HG03097 (cell line): ENCODE measurements at regions not wholly inside any gene's neighbourhood (a gene's known extent, or its start where the extent isn't known, plus 50 kb on each side); places are given as distances from the start of the nearest gene placed in this dataset.

Experiments
- ATAC-seq: cut with Tn5 transposase; IDR thresholded peaks from one replicate; pipeline ENCODE4 v1.9.1; 2021; ENCODE audit not compliant: unreplicated experiment, low FRiP score

DNA sequence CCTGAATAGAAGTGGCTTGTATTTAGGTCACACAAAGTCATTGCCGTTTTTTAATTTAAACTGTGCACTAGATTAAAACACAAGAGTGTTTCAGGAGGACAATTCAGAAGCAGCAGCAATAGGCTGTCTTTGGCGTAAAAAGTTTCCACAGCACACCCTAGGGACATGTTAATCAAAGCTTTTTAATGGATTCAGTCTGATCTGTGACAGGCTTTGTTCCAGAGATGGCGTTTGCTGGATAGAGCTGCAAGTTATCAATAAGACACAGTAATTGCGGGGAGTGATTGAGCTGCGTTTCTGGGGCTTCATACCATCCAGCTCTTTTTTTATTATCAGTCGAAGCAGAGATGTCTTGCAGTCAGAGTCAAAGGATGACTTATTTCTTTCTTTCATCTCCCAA is 300.3 kb downstream of the ZNF608 start:
- no peak for ATAC-seq

DNA sequence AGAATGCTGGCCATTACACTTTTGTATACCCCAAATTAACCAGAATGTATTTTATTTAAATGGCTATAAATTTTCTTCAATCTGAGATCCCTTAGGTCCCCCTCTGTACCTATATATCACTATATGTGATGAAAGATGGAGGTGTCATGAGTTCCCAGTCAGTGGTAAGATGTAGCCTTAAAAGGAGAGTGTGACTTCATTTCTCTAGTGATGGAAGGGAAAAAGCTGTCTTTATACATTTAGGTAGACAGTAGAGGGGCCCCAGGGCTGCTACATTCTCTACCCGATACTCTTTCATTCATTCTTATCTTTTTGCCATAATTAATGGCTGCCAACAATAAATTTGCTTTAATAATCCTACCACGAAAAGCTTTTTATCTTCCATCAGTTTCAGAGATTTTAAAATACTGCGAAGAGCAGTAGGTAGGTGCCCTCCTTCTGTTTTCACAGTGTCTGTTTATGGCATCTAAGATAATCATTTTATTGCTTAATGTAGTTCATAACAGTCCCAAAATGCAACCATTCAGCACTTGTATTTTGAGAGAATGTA is 301.3 kb downstream of the ZNF608 start:
- no peak for ATAC-seq

DNA sequence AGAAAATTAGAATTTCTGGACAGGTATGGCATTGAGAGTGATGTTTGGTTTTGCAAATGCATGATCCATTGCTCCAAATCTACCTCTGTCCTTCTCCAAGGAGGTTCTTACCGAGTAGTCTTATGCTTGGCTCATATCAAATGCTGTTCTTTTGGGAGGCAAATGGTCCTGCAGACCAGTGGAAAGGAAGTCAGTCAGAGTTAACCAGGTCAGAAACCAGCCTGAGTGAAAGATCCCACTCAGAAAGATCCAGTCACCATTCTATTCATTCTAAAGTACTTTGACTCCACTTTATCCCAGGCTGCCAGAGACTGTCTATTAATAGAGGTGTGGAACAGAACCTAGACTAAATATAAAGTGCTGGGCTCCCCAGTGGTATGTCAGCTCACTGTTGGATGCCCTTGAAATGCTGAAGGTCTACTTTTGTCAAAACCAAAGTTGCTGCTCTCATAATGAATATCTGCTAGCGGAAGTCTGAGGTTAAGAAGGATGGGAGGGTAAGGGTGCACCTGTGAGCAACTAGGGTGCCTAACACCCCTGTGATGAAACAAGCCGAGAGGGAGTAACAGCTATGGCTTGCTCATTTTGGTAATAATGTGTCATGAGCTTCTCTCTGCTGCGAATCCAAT is 302.2 kb downstream of the ZNF608 start:
- peak; percentile 98 for ATAC-seq

- no peak for ATAC-seq
Measured at GRCh38 chr5:124440471-124440870, 306.0 kb downstream of the ZNF608 start.

DNA sequence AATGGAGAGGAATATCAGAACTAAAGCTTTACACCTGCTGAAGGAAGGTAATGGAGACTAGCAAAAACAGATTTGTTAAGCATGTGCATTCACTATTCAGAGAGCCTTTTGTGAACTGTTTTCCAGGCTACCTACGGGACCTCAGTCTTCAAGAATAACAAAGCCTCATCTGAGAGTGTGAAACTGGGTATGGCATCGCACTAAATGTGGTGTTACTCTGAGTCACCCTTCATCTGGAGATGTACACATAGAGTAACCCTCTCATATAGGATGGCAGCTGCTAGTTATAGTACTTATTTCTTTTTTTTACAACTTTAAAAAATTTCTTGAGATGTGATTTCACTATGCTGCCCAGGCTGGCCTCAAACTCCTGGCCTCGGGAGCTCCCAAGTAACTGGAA is 306.8 kb downstream of the ZNF608 start:
- no peak for ATAC-seq

DNA sequence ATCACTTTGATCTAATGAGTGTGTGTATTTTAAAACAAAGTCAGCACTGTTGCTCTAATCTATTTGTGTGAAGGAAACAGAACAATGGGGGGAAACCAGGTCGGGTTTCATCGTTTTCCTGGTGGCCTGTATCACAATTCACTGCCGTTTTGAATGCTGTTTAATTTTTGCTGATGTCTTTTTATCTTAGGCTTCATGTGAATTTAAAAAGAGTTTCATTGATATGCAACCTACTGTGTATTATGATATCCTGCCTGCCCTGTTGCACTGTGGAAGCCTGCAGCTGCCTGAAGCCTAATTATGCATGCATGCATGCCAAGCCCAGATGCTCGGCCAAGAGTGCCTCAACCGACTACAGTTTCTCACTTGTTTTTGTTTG is 307.5 kb downstream of the ZNF608 start:
- ATAC-seq: no peak

- ATAC-seq: no peak
Measured at GRCh38 chr5:124438026-124438902, 308.2 kb downstream of the ZNF608 start.

GRCh38 chr5:124436294-124436693 is 310.1 kb downstream of the ZNF608 start:
- ATAC-seq: no peak

GRCh38 chr5:124433170-124433569 is 313.3 kb downstream of the ZNF608 start:
- no peak for ATAC-seq

DNA sequence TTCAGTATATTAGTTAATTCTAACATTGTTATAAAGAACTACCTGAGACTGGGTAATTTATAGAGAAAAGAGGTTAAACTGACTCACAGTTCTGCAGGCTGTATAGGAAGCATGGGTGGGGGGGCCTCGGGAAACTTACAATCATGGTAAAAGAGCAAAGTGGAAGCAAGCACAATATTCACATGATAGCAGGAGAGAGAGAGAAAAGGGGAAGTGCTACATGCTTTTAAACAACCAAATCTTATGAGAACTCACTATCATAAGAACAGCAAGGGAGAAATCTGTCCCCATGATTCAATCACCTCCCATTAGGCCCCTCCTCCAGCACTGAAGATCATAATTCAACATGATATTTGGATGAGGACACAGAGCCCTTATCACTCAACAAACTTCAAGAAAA is 324.9 kb downstream of the ZNF608 start:
- ATAC-seq: no peak

- ATAC-seq: no peak
Measured at GRCh38 chr5:124420952-124421351, 325.5 kb downstream of the ZNF608 start.

- ATAC-seq: no peak
Measured at GRCh38 chr5:124419531-124419930, 326.9 kb downstream of the ZNF608 start.

- no peak for ATAC-seq
Measured at GRCh38 chr5:124418390-124418789, 328.0 kb downstream of the ZNF608 start.

- no peak for ATAC-seq
Measured at GRCh38 chr5:124417196-124417595, 329.2 kb downstream of the ZNF608 start.

DNA sequence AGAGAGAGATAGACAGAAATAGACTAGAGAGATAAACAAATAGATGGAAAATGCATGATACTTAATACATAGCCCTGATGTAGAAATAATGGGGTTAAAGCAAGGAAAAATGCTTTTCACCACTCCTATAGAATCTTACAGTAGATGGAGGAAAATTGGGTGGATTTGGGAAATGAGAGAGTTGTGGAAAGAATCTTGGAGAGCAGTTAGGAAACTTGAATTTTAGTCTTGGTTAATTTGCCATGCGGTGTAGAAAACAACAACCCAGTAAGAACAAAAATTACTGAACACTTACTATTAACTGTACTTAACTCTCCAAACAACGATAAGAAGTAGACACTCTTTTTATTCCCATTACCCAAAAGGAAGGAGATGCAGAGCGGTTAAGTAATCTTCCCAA is 329.8 kb downstream of the ZNF608 start:
- no peak for ATAC-seq

DNA sequence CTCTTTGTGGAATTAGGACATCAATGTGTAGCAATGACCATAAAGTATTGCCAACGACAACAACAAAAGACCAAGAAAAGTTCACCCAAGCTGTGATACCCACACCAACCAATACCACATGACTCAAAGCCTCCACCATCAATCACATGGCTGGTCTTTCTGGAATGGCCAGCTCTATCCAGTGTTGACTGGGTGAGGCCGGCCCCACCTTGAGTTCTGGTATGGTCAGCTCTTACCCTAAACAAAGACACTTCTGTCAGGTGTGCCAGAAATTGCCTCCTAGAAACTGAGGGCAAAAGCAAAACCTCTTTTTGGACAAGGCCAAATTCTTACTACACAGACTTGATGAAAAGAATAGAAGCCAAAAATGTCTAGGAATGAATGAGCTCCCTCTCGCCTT is 331.5 kb downstream of the ZNF608 start:
- ATAC-seq: no peak

DNA sequence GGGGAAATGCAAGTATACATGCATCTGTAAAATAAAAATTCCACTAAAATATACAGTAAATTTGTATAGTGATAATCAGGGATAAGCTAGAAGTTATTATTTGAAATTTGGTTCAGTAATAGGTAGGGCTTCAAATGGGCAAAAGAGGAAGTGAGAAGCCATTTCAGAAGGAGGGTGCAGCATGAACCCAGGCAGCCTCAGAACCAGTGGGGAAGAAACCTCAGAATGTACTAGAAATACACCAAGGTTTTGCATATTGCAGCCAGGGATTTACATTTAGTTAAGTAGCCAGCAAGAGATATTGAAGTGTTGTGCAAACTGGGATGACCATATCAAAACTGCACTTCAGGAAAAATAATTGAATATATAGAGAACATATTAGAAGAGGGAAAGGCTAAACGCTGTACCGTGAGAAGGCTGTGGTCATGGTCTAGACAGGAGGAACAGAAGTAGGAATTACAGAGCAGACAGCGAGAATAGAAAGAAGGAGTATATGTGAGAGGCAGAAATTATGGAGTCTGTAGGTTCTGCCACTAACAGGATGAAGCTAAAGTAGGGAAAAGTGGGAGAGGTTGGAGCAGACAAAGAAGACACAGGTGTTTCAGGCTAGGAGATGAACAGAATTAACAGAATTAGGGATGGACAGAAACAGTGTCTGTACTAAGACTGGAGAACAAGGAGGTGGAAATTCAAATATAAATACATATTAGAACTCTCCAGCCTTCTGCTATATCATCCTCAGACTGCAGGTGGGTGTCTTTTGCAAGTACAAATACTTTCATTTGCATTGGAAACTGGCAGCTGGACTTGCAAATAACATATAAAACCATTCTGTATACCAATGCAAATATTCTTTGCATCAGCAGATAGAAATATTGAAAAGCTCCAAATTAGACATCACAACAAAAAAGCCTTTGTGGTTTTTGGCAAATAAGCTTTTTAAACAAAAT is 335.6 kb downstream of the ZNF608 start:
- ATAC-seq: peak; percentile 65

- ATAC-seq: no peak
Measured at GRCh38 chr5:124408738-124409453, 337.5 kb downstream of the ZNF608 start.

GRCh38 chr5:124404796-124405195 is 341.6 kb downstream of the ZNF608 start:
- ATAC-seq: no peak

GRCh38 chr5:124403281-124403680 is 343.2 kb downstream of the ZNF608 start:
- ATAC-seq: no peak
